PFSK-1 (cell line): ENCODE measurements at regions not wholly inside any gene's neighbourhood (a gene's known extent, or its start where the extent isn't known, plus 50 kb on each side); places are given as distances from the start of the nearest gene placed in this dataset.

Experiments
- FOXP2 ChIP-seq: optimal IDR thresholded peaks from 2 replicates; pipeline ENCODE3; 2011; ENCODE audit warnings: borderline replicate concordance, control low read depth, inconsistent platforms; ENCODE audit not compliant: insufficient read depth; ENCODE audit errors: extremely low read length, extremely low read depth
- POLR2AphosphoS5 ChIP-seq: IDR thresholded peaks from 2 replicates; pipeline ENCODE4 v1.6.1; 2012; ENCODE audit warnings: low read depth, mild to moderate bottlenecking, control low read depth, low read length, moderate library complexity
- REST ChIP-seq, 2 experiments: IDR thresholded peaks; 2 replicates each; pipeline versions ENCODE4 v1.6.1 to v1.8.0; 2011 to 2012; ENCODE audit warnings: low read depth in 2 of 2, low read length in 2 of 2, control low read depth in 1 of 2, inconsistent platforms in 1 of 2, mild to moderate bottlenecking in 1 of 2, moderate library complexity in 1 of 2; ENCODE audit not compliant: insufficient read depth in 1 of 2
- SIN3A ChIP-seq: IDR thresholded peaks from 2 replicates; pipeline ENCODE4 v1.6.1; 2012; ENCODE audit warnings: mild to moderate bottlenecking, low read length, moderate library complexity, borderline replicate concordance; ENCODE audit not compliant: insufficient read depth
- TAF1 ChIP-seq: IDR thresholded peaks from 2 replicates; pipeline ENCODE4 v1.6.1; 2012; ENCODE audit warnings: low read length, control low read depth, borderline replicate concordance; ENCODE audit not compliant: insufficient read depth

GRCh38 chr5:18987101-18987500, 1000.9 kb downstream of the CDH18 start:
- TF ChIP-seq TAF1 (no peak), REST (IDR thresholded peaks at IDR 0.05; ENCODE audit: insufficient read depth in 1 of 2, low read depth in 2 of 2, low read length in 2 of 2) (no peak)

GRCh38 chr5:18990852-18991251, 997.1 kb downstream of the CDH18 start:
- TF ChIP-seq TAF1 (no peak), REST (IDR thresholded peaks at IDR 0.05; ENCODE audit: insufficient read depth in 1 of 2, low read depth in 2 of 2, low read length in 2 of 2) (no peak), FOXP2 (no peak), SIN3A (no peak), POLR2AphosphoS5 (no peak)

GRCh38 chr5:18992264-18992663, 995.7 kb downstream of the CDH18 start:
- no peak for TF ChIP-seq SIN3A
- TF ChIP-seq FOXP2, result no peak
- no peak for TF ChIP-seq POLR2AphosphoS5
- TF ChIP-seq TAF1, result no peak
- no peak for TF ChIP-seq REST (IDR thresholded peaks at IDR 0.05; ENCODE audit: insufficient read depth in 1 of 2, low read depth in 2 of 2, low read length in 2 of 2)

GRCh38 chr5:18999478-18999877, 988.5 kb downstream of the CDH18 start:
- TF ChIP-seq REST (IDR thresholded peaks at IDR 0.05; ENCODE audit: insufficient read depth in 1 of 2, low read depth in 2 of 2, low read length in 2 of 2) (no peak), FOXP2 (no peak), TAF1 (no peak), SIN3A (no peak), POLR2AphosphoS5 (no peak)

GRCh38 chr5:19001054-19001453, 986.9 kb downstream of the CDH18 start:
- TF ChIP-seq REST (IDR thresholded peaks at IDR 0.05; ENCODE audit: insufficient read depth in 1 of 2, low read depth in 2 of 2, low read length in 2 of 2) (no peak), FOXP2 (no peak), TAF1 (no peak), SIN3A (no peak), POLR2AphosphoS5 (no peak)
